Endothelial cell of umbilical vein (primary cell): ENCODE measurements at regions not wholly inside any gene's neighbourhood (a gene's known extent, or its start where the extent isn't known, plus 50 kb on each side); places are given as distances from the start of the nearest gene placed in this dataset.

Experiments used
- BruUV-seq: library from RNA; stranded (reverse); fragments of 400-500 nt; replicated peaks from 2 replicates; lab custom pipeline; 2021; lab: Mats Ljungman, UMichigan
- CTCF ChIA-PET: fragments of 300-600, 350-600 bp; sonication (Branson Sonifier 250); formaldehyde crosslinking; loops from one replicate; lab custom pipeline; 2021; ENCODE audit warnings: antibody characterized with exemption, inconsistent platforms; lab: Charles Lee
- POLR2A ChIA-PET: fragments of 300-600, 350-600 bp; sonication (Branson Sonifier 250); formaldehyde crosslinking; loops from one replicate; lab custom pipeline; 2021; ENCODE audit warnings: antibody characterized with exemption, inconsistent platforms; lab: Charles Lee
- DNase-seq: peaks from one replicate; pipeline ENCODE4 v3.0.0-alpha.2; 2011; ENCODE audit warnings: low read depth, low spot score
- FAIRE-seq: peaks from 2 replicates; lab custom pipeline; 2011; peaks lifted over from hg19 to GRCh38; lab: Jason Lieb, UNC
- H2AFZ ChIP-seq: 2 replicates; pipeline ENCODE4 v1.6.0; 2012; ENCODE audit warnings: low read depth, low read length, control low read depth, inconsistent platforms
- H3K27ac ChIP-seq: 2 replicates; pipeline ENCODE4 v1.5.1; 2011; ENCODE audit warnings: low read depth, mild to moderate bottlenecking, control low read depth, low read length, moderate library complexity; ENCODE audit not compliant: insufficient read depth
- H3K27me3 ChIP-seq, 2 experiments: 2 replicates each; pipeline versions ENCODE4 v1.6.0 to v1.6.1; 2011; ENCODE audit warnings: low read length in 2 of 2, mixed read lengths in 1 of 2; ENCODE audit not compliant: control insufficient read depth in 2 of 2, insufficient read depth in 2 of 2
- H3K36me3 ChIP-seq, 2 experiments: 2 replicates in 1 of 2; 3 replicates in 1 of 2; pipeline ENCODE4 v1.5.1; 2011; ENCODE audit warnings: low read length in 2 of 2, mild to moderate bottlenecking in 1 of 2, moderate library complexity in 1 of 2; ENCODE audit not compliant: control insufficient read depth in 2 of 2, insufficient read depth in 2 of 2; ENCODE audit errors: extremely low read depth in 1 of 2
- H3K4me1 ChIP-seq: 3 replicates; pipeline ENCODE4 v1.5.1; 2011; ENCODE audit warnings: mild to moderate bottlenecking, low read length; ENCODE audit not compliant: control insufficient read depth, insufficient read depth; ENCODE audit errors: extremely low read depth
- H3K4me2 ChIP-seq: 2 replicates; pipeline ENCODE4 v1.6.1; 2011; ENCODE audit warnings: low read length, control low read depth, mixed read lengths; ENCODE audit not compliant: insufficient read depth
- H3K4me3 ChIP-seq, 3 experiments: fragments of 200-600 bp in 1 of 3; sonication (generic), shearing (Covaris generic) in 1 of 3; replicated peaks in 1 of 3; 2 replicates each; pipeline ENCODE4 v1.5.1; 2011 to 2016; ENCODE audit warnings: control low read depth in 3 of 3, low read length in 3 of 3, mild to moderate bottlenecking in 2 of 3, inconsistent platforms in 1 of 3, low read depth in 1 of 3, moderate library complexity in 1 of 3; ENCODE audit not compliant: insufficient read depth in 1 of 3
- H3K79me2 ChIP-seq: 2 replicates; pipeline ENCODE4 v1.6.0; 2012; ENCODE audit warnings: low read length, inconsistent platforms; ENCODE audit not compliant: control insufficient read depth, insufficient read depth
- H3K9ac ChIP-seq: replicated peaks from 2 replicates; pipeline ENCODE3; 2011; ENCODE audit warnings: low read length, control low read depth; ENCODE audit not compliant: insufficient read depth; ENCODE audit errors: extremely low read depth
- H3K9me1 ChIP-seq: replicated peaks from 3 replicates; pipeline ENCODE4 v1.6.0; 2011; ENCODE audit warnings: mild to moderate bottlenecking, low read length; ENCODE audit not compliant: control insufficient read depth, insufficient read depth; ENCODE audit errors: extremely low read depth
- H3K9me3 ChIP-seq: replicated peaks from 2 replicates; pipeline ENCODE4 v1.5.1; 2012; ENCODE audit warnings: low read length, inconsistent platforms; ENCODE audit not compliant: control insufficient read depth, insufficient read depth
- H4K20me1 ChIP-seq: replicated peaks from 2 replicates; pipeline ENCODE3; 2011; ENCODE audit warnings: mild to moderate bottlenecking, low read length; ENCODE audit not compliant: control insufficient read depth, insufficient read depth; ENCODE audit errors: extremely low read depth
- CTCF ChIP-seq, 2 donors: IDR thresholded peaks; 1 replicate in 1 of 2; 2 replicates in 1 of 2; pipeline ENCODE4 v1.5.1; 2011; ENCODE audit warnings: low read length in 2 of 2, mild to moderate bottlenecking in 2 of 2, moderate library complexity in 2 of 2, control low read depth in 1 of 2, inconsistent platforms in 1 of 2, low read depth in 1 of 2; ENCODE audit not compliant: insufficient read depth in 1 of 2; ENCODE audit errors: extremely low read depth in 1 of 2
- EZH2 ChIP-seq: IDR thresholded peaks from 2 replicates; pipeline ENCODE4 v1.6.1; 2012; ENCODE audit warnings: borderline replicate concordance, low read depth, mild to moderate bottlenecking, moderate library complexity, low read length, inconsistent platforms; ENCODE audit not compliant: severe bottlenecking
- FOS ChIP-seq: IDR thresholded peaks from 2 replicates; pipeline ENCODE4 v1.6.1; 2011; ENCODE audit warnings: mild to moderate bottlenecking, low read length, moderate library complexity, borderline replicate concordance; ENCODE audit not compliant: insufficient read depth
- GATA2 ChIP-seq: IDR thresholded peaks from 2 replicates; pipeline ENCODE4 v1.7.0; 2011; ENCODE audit warnings: low read depth, mild to moderate bottlenecking, moderate library complexity, mixed read lengths, low read length; ENCODE audit not compliant: insufficient read length, insufficient read depth
- JUN ChIP-seq: IDR thresholded peaks from 2 replicates; pipeline ENCODE4 v1.6.1; 2011; ENCODE audit warnings: borderline replicate concordance, low read depth; ENCODE audit not compliant: insufficient read length, insufficient read depth
- MYC ChIP-seq: IDR thresholded peaks from one replicate; pipeline ENCODE4 v1.6.1; 2011; ENCODE audit warnings: mild to moderate bottlenecking, low read depth, low read length
- POLR2A ChIP-seq: IDR thresholded peaks from 2 replicates; pipeline ENCODE4 v1.6.1; 2012; ENCODE audit warnings: low read depth, mild to moderate bottlenecking, control low read depth, low read length
- POLR2AphosphoS5 ChIP-seq: IDR thresholded peaks from 2 replicates; pipeline ENCODE4 v1.6.1; 2012; ENCODE audit warnings: low read depth, mild to moderate bottlenecking, control low read depth, low read length, moderate library complexity; ENCODE audit not compliant: insufficient read depth
- dilution Hi-C: fragments of 300-500 bp; cut with MboI; formaldehyde crosslinking; loops from one replicate; pipeline ENCODE4 v1.15.0; 2019; ENCODE audit warnings: low sequenced_read_pairs; ENCODE audit not compliant: extremely low pct_ligation_motif_present
- intact Hi-C: fragments of 100-400 bp; cut with micrococcal nuclease; formaldehyde crosslinking; loops from one replicate; pipeline ENCODE4 v1.10.0; 2022
- TF ChIP-seq, protein P1 (sequence below): IDR thresholded peaks from 2 replicates; pipeline ENCODE4 v1.6.1; 2011; ENCODE audit not compliant: insufficient read depth, insufficient read length

DNA sequence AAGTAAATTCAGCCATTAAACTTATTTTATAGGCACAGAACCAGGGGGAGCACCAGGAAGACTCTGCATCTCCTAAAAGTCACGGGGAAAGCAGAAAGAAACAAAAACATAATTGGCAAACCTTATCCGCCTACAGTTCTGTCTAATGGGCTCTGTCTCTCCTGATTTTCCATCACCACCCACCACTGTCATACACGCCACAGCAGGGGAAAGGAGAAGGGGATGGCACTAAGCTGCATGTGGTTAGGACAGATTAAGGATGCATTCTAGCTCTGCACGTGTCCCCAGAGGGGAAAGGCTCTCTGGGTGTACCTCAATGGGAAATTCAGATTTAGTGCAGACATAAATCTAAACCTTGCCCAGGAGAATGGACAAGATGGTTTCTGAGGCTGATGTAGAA, 359.8 kb downstream of the TMEM114 start:
- H3K4me3 ChIP-seq: no peak overlapping the region
- H3K4me1 ChIP-seq: no peaks in the 10 kb centered on the region
- H3K79me2 ChIP-seq: no peaks in the 10 kb centered on the region
- H4K20me1 ChIP-seq: no peaks in the 10 kb centered on the region
- no peak for DNase-seq
- H3K9ac ChIP-seq: no peak overlapping the region
- POLR2A ChIA-PET: no interaction called here
- no peak overlapping the region for H3K27ac ChIP-seq
- no peaks in the 10 kb centered on the region for H3K27me3 ChIP-seq
- CTCF ChIA-PET: no interaction called here
- no peak for FAIRE-seq
- TF ChIP-seq GATA2: no peak
- TF ChIP-seq FOS: no peak
- no peak for TF ChIP-seq EZH2
- TF ChIP-seq POLR2A: no peak
- no peak for TF ChIP-seq CTCF (IDR thresholded peaks at IDR 0.05; ENCODE audit: extremely low read depth in 1 of 2, insufficient read depth in 1 of 2, low read depth in 1 of 2, low read length in 2 of 2)
- TF ChIP-seq, protein P1, sequence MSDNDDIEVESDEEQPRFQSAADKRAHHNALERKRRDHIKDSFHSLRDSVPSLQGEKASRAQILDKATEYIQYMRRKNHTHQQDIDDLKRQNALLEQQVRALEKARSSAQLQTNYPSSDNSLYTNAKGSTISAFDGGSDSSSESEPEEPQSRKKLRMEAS: no peak
- TF ChIP-seq JUN: no peak
- no peak for TF ChIP-seq MYC
- TF ChIP-seq POLR2AphosphoS5: no peak
- intact Hi-C loops (no loop called here), dilution Hi-C loops (no loop called here)
- no peak overlapping the region for H2AFZ ChIP-seq
- H3K4me2 ChIP-seq: no peak overlapping the region
- no TSS peak for BruUV-seq
- H3K9me3 ChIP-seq: peaks cover 7% of the 10 kb centered on the region
- no peaks in the 10 kb centered on the region for H3K9me1 ChIP-seq
- no peaks in the 10 kb centered on the region for H3K36me3 ChIP-seq
